ENCODE measurements at regions not wholly inside any gene's neighbourhood (a gene's known extent, or its start where the extent isn't known, plus 50 kb on each side); places are given as distances from the start of the nearest gene placed in this dataset.

DNA sequence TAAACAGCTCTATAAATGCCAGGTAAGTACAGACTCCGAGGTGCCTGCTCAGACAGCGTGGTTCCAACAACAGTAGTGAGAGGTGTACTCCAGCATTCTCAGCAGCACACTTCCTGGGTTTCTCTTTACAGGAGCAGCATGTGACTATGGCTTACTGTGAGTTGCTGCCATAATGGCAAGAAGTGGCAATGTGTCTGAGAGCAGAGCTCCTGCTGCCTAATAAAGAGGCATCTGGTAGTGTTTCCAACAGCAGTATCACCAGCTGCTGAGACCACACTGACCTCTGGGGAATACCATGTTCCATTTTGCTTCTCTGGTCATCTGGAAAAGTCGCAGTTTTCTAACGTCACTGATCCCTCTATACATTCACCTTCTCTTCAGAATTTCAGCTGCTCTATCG is 398.2 kb downstream of the SLCO4C1 start:
- no peak for DNase-seq
- TF ChIP-seq, protein P1, sequence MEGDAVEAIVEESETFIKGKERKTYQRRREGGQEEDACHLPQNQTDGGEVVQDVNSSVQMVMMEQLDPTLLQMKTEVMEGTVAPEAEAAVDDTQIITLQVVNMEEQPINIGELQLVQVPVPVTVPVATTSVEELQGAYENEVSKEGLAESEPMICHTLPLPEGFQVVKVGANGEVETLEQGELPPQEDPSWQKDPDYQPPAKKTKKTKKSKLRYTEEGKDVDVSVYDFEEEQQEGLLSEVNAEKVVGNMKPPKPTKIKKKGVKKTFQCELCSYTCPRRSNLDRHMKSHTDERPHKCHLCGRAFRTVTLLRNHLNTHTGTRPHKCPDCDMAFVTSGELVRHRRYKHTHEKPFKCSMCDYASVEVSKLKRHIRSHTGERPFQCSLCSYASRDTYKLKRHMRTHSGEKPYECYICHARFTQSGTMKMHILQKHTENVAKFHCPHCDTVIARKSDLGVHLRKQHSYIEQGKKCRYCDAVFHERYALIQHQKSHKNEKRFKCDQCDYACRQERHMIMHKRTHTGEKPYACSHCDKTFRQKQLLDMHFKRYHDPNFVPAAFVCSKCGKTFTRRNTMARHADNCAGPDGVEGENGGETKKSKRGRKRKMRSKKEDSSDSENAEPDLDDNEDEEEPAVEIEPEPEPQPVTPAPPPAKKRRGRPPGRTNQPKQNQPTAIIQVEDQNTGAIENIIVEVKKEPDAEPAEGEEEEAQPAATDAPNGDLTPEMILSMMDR (IDR thresholded peaks at IDR 0.05): no peak
- Mint-ChIP-seq H3K27ac (no peak overlapping the region), H3K4me3 (no peak overlapping the region), H3K36me3 (ENCODE audit: low read depth) (no peaks in the 10 kb centered on the region; the same call in 1 of the 2 replicates), H3K27me3 (ENCODE audit: insufficient read depth) (no peaks in the 10 kb centered on the region; the same call in 1 of the 2 replicates), H3K4me1 (ENCODE audit: low read depth) (no peaks in the 10 kb centered on the region), H3K9me3 (peaks cover 20% of the 10 kb centered on the region)

- TF ChIP-seq, protein P1 (IDR thresholded peaks at IDR 0.05): no peak
- Mint-ChIP-seq H3K4me1 (ENCODE audit: low read depth) (no peaks in the 10 kb centered on the region), H3K27ac (no peak overlapping the region), H3K36me3 (ENCODE audit: low read depth) (peaks cover 4% of the 10 kb centered on the region), H3K9me3 (peaks cover 35% of the 10 kb centered on the region), H3K4me3 (no peak overlapping the region), H3K27me3 (ENCODE audit: insufficient read depth) (no peaks in the 10 kb centered on the region; the same call in 1 of the 2 replicates)
- no peak for DNase-seq
Observed at GRCh38 chr5:101894985-101895384, 401.1 kb downstream of the SLCO4C1 start.

GRCh38 chr5:101878190-101878589 is 417.9 kb downstream of the SLCO4C1 start:
- TF ChIP-seq, protein P1 (IDR thresholded peaks at IDR 0.05): no peak
- Mint-ChIP-seq H3K4me1 (ENCODE audit: low read depth) (no peaks in the 10 kb centered on the region), H3K9me3 (peaks cover 44% of the 10 kb centered on the region), H3K27ac (no peak overlapping the region), H3K36me3 (ENCODE audit: low read depth) (no peaks in the 10 kb centered on the region), H3K4me3 (no peak overlapping the region), H3K27me3 (ENCODE audit: insufficient read depth) (no peaks in the 10 kb centered on the region)
- no peak for DNase-seq

DNA sequence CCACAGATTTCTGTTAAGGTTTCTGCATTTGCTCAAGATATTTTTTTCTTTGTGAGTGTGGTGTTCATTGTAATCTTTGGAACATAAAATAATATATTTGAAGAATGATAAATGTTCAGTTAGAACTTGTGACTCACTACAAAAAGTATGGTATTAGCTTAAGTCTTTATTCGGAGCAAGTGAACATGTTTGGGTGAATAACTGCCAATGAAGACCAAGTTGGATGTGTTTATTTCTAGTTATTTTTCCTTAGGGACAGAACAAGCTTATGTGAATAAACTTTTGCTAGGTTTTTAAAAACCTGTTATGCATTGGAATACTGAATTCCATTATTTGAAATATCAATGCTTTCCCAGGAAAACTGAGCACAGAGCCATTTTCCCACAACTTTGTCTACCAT is 418.6 kb downstream of the SLCO4C1 start:
- no peaks in the 10 kb centered on the region for H3K27me3 Mint-ChIP-seq (ENCODE audit: insufficient read depth)
- no peak for DNase-seq
- no peak overlapping the region for H3K27ac Mint-ChIP-seq
- TF ChIP-seq, protein P1 (IDR thresholded peaks at IDR 0.05): no peak
- no peaks in the 10 kb centered on the region for H3K4me1 Mint-ChIP-seq (ENCODE audit: low read depth)
- no peaks in the 10 kb centered on the region for H3K36me3 Mint-ChIP-seq (ENCODE audit: low read depth)
- peaks cover 44% of the 10 kb centered on the region for H3K9me3 Mint-ChIP-seq
- no peak overlapping the region for H3K4me3 Mint-ChIP-seq

GRCh38 chr5:101866473-101866872 is 429.6 kb downstream of the SLCO4C1 start:
- Mint-ChIP-seq H3K4me1 (ENCODE audit: low read depth) (no peaks in the 10 kb centered on the region), H3K4me3 (no peak overlapping the region), H3K9me3 (peaks cover 54% of the 10 kb centered on the region), H3K36me3 (ENCODE audit: low read depth) (no peaks in the 10 kb centered on the region), H3K27ac (no peak overlapping the region), H3K27me3 (ENCODE audit: insufficient read depth) (no peaks in the 10 kb centered on the region)
- no peak for DNase-seq
- TF ChIP-seq, protein P1 (IDR thresholded peaks at IDR 0.05): no peak

DNA sequence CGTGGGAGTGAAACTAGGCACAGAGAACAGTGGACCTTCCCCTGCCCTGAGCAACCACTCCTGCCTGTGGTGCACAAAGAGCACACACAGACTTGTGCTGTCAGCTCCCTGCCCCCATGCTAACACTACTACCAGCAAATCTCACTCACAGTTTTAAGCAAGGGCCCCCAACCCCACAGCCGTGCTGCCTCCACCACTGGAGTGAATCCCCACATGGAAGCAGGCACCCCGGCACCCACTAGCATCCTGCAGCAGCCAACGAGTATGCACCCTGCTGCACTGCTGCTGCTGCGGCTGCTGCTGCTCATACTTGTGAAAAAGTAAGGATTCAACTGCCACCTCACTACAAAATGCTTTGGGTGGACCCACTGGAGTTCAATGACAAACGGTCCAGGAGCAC is 435.5 kb downstream of the SLCO4C1 start:
- peaks cover 4% of the 10 kb centered on the region; the same call in 1 of the 2 replicates for H3K36me3 Mint-ChIP-seq (ENCODE audit: low read depth)
- DNase-seq: no peak
- H3K9me3 Mint-ChIP-seq: peaks cover 56% of the 10 kb centered on the region
- TF ChIP-seq, protein P1 (IDR thresholded peaks at IDR 0.05): no peak
- H3K27me3 Mint-ChIP-seq (ENCODE audit: insufficient read depth): no peaks in the 10 kb centered on the region
- no peak overlapping the region for H3K27ac Mint-ChIP-seq
- H3K4me3 Mint-ChIP-seq: no peak overlapping the region
- no peaks in the 10 kb centered on the region for H3K4me1 Mint-ChIP-seq (ENCODE audit: low read depth)
